ENCODE measurements at regions not wholly inside any gene's neighbourhood (a gene's known extent, or its start where the extent isn't known, plus 50 kb on each side); places are given as distances from the start of the nearest gene placed in this dataset.
"Not testable (repeated sequence)": the region's sequence is repeated elsewhere in the genome, so short reads cannot be mapped to it uniquely, and the experiment has no call there.

DNA sequence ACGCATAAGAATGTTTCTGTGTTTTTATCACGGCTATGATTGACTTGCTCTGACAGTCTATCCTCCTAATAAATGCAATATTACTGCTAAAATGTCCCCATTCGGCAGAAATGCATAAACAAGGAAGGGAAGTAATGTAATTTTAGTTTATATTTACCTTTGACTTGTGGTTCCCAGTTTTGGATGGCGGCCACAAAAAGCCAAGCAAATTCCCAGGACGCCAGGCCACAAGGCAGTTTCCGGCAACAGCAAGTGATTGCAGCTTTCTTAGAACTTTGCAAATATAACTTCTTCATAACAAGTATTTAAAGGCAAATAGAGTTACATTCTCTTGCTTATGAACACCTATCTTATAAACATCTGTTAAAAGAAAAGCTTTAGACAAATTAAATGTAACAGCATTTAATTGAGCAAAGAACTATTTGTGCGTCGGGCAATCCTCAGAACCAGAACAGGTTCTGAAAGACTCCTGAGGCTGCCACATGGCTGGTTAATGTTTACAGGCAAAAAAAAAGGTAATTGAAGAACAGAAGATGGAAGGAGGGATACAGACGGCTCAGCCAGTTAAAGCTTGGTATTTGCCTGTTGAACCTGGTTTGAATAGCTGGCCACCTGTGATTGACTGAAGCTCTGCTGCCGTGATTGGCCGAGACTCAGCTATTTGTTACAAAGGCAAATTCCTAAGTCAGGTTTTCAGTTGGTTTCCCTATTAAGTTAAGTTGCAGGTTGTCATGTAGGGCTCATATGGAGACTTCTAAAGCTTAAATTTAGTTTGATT, 80.8 kb downstream of the C21orf91 start:
- DNase-seq = no peak

DNA sequence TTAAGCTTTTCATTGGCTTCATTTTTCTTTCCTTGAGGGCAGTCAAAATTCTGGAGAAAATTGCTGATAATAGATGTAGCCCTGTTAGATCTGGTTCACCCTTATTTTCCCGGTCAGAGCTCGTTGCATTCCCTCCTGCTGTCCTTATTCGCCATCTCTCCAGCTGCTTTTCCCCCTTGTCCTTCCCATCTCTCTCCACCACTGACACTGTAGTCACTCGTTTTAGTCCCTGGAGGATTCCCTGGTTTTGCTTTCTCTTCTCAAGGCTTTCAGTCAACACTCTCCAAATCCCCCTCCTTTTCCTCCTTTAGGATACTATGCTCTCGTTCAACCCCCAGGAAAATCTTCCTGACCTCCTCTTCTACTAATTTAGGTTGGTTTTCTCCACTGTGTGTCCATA, 83.1 kb downstream of the C21orf91 start:
- no peak for DNase-seq

DNA sequence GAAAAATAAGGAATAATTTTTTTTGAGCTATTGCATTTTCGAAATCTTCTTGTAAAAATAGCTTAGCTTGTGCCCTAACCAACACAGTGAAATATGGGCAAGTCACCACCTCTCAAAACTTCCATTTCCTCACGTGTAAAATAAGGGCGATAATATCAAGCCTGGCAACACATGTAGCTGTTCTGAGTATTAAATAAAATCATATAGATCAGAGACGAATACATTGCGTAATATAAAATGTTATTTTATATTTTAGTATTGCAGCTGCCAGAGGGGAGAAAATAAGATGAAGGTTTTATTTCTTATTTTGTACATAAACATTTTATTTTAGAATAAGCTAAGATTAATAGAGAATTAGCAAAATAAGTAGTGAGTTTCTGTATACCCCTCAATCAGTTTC, 85.9 kb downstream of the C21orf91 start:
- no peak for DNase-seq

DNA sequence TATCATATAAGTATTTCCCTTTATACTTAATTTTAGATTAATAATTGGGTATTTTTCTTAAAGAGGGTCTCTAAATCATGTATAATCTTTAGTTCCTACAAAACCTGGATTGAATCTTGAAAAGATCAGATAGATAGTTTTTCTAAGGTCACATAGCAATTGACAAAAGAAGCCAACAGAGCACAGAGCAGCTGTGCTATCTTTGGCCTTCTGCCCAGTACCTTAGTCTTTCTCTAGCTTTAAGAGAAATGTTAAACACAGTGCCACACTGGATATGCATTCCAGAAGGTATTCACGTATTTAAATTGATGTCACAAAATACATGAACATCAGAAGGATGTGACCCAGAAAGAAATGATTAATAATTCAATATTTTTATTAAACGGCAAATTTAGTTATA, 86.8 kb downstream of the C21orf91 start:
- DNase-seq = no peak

DNA sequence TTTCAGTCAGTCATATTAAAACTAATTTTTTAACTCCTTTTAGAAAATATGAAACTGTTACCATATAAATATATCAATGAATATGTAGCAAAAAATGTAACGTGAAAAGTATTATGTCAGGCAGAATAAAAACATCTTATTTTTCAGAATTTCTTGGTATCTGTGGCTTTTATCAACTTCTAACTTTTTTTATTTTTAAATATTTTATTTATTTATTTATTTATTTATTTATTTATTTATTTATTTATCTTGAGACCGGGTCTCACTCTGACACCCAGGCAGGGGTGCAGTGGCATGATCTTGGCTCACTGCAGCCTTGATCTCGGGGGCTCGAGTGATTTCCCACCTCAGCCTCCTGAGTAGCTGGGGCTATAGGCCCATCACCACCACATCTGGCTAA, 87.6 kb downstream of the C21orf91 start:
- DNase-seq = no peak

DNA sequence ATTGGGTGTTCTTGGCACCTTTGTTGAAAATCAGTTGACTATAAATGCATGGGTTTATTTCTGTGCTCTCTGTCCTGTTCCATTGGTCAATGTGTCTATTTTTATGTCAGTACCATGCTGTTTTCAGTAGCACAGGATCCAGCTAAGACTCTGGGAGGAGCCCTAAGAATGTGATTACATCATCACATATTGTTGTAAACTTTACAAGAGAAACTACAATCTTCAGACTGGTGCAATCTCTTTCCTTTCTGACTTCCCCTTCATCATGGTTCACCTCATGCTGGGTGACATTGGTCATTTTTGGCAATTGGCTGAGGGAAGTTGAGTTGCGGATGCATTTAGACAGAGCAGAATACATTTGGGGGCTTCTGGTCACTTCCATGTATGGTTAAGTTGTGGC, 88.4 kb downstream of the C21orf91 start:
- no peak for DNase-seq

DNA sequence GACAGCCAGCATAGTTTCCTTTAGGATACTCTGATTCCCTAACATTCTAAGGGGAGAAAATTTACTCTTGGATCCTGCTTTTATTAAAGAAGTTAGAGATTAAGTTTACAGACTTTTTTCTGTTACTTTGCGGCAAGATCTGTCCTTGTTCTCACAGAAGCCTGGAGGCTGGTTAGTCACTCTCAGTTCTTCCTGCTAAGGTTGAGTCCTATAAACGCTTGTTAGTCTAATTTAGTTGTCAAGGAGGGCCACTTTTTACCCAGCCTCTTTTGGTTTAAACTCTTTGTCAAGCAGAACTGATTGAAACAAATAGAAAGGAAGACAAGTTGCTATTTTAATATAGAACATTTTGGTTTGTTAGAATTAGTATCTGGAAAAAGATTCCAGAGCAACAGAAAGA, 89.7 kb downstream of the C21orf91 start:
- no peak for DNase-seq

DNA sequence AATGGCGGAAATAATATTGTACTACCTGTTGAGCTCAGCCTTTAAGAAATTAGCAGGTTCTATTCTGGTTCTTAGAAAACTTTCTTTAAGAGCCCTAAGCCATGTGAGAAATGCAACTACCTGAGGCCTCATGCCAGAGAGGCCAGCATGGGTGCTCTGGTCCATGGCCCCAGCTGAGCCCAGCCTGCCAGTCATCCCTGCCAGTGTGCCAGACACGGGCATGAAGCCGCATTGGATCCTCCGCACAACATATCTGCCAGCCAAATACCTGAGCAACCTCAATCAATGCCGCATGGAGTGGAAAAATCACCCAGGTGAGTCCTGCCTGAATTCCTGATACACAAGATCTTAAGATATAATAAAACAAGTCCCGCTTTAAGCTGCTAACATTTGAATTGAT, 91.8 kb downstream of the C21orf91 start:
- no peak for DNase-seq

DNA sequence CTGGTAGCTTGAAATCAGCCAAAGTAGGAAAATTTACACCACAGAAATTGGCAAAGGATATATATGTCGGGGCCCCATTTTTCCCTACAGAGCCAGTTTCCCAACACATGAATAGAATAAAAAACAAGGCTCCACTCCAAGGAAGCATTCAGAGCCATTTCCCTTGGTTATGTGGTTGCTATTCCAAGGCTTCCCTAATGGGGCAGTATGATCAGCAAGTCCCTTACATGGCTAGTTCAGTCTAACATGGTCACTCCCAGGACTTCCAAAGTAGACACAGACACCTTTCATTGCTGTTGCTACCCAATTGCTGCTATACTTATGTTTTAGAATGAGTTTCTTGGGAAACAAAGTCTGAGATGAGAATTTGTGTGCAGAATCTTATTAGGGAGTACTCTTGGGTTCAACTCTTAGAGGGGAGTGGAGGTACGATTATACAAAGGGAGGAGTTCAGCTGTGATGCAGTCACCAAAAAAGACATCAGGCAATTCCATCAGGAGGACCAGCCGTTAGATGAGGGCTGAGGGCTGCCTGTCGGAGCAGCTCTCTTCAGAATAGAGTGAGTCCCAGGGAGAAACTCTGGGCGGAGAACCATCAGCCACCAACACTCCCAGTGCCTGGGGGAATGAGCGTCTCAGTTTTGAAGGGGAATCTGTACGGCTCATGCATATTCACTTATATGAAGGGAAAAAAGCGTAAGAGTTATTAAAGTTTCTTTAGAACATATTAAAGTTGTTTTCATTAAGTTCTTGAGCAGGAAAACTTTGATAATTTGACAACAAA, 92.9 kb downstream of the C21orf91 start:
- no peak for DNase-seq

DNA sequence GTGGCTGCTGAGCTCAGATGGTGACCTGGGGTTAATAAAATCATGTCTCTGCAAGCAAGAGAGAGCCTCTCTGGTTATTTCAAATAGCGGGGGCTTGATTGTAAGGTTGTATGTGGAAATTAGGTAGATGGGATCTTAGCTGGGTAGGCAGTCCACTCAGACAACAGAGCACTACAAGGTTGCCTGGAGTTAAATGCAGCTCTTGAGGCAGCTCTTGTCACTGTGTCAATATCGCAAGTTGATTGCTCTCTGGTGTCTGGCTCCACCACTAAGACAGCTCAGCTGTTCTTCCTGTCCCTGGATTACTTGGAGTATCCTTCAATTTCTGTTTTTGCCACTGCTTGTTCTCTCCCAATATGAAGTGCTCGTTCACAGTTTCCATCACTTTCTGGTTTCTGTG, 93.8 kb downstream of the C21orf91 start:
- no peak for DNase-seq

DNA sequence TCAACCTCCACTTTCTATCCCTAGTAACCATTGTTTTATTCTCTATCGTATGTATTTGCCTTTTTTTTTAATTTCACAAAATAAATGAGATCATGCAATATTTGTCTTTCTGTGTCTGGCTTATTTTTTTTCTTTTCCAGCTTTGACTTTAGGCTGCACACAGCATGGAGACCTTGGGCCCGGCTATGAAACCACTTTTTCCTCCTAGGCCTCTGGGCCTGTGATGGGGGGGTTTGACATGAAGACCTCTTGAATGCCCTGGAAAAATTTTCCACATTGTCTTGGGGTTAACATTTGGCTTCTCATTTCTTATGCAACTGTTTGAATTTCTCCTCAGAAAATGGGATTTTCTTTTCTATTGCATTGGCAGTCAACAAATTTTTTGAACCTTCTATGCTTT, 100.2 kb upstream of the BTG3 start:
- DNase-seq = no peak

DNA sequence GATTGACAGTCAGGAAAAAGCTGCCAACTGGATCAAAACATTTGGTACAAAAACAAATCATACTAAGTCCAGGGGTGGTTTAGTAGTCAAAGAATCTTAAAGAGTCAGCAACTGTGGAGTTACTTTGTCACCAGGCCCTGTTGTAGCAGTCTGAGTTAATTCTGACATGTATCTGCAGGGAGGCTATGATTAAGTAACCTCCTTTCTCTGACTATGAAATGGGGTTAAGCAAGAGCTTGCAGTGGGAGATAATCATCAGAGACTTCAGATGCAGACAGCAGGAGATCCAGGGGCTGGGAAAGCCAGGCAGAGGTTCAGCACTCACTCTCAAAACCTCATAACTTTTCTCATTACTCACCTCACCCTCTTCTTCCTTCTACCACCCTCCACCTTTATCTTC, 99.2 kb upstream of the BTG3 start:
- DNase-seq = no peak

DNA sequence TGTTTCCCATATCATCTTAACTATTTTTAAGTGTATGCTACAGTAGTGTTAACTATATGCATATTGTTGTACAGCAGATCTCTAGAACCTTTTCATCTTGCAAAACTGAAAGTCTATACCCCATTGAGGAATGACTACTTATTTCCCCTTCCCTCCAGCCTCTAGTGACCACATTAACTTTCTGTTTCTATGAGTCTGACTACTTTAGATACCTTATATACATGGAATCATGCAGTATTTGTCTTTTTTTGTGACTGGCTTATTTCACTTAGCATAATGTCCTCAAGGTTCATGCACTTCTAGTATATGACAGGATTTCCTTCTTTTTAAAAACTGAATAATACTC, 96.5 kb upstream of the BTG3 start:
- DNase-seq = no peak

DNA sequence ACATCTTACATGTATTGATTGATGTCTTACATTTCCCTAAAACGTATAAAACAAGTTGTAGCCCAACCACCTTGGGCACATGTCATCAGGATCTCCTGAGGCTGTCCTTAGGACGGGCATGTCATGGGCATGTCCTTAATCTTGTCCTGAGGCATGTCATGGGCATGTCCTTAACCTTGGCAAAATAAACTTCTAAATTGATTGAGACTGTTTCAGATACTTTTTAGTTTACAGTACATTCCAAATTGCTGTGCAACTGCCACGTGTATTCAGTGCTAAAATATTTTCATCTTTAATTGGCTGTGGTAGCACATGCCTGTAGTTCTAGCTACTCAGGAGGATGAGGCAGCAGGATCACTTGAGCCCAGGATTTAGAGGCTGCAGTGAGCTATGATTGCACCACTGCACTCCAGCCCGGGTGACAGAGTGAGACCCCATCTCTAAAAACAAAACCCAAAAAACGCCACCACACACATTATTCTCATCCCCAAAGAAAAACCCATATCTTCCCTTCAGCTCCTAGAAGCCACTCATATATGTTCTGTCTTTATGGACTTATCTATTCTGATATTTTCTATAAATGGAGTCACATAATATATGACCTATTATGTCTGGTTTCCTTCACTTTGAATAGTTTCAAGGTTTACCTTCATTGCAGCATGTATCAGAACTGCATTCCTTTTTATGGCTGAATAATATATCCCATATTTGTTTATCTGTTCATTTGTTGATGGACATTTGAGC, 96.0 kb upstream of the BTG3 start:
- no peak for DNase-seq

DNA sequence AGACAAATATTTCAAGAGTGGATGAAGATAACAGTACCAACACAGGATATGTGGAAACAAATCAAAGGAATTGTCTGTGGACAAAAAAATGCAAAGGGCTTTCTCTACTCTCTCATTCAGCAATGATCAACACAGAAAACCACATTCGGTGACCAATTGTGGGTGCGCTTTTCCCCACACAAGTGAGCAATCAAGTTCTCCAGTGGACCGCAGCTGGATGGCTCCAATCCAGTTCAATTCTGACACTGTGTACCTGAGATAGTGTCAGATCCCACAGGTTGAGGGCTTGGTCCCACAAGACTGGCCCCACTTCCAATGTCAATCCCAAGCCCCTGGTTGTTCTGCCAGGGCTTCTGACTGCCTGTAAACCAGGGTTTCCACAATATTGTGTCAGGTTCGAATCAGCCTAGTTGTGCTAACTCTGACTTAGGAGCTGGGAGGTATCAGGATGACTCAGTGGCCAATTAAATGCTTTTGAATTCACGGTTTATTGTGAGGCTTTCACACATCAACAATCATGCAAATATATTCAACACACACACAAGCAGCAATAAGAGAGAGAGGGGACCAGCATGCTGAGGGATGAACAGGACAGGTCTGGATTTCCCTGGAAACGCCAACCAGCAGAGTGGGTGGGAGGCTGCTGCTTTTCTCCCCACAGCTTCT, 87.0 kb upstream of the BTG3 start:
- no peak for DNase-seq

DNA sequence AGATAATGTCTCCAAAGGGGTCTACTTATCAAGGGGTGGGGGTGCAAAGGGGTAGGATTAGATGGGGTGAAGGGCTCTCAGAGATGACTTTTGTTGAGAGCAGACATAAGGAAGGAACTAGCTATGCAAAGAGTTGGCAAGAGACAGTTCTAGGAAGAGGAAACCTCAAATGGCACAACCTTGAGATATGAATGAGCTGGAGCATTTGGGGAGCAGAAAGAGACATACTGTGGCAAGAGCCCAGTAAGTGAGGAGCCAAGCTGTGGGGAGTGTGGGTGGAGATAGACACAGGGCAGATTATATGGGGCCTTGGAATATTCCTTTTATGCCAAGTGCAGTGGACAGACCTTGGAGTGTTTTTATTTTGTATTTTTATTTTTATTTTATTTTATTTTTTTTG, 84.8 kb upstream of the BTG3 start:
- DNase-seq = no peak

DNA sequence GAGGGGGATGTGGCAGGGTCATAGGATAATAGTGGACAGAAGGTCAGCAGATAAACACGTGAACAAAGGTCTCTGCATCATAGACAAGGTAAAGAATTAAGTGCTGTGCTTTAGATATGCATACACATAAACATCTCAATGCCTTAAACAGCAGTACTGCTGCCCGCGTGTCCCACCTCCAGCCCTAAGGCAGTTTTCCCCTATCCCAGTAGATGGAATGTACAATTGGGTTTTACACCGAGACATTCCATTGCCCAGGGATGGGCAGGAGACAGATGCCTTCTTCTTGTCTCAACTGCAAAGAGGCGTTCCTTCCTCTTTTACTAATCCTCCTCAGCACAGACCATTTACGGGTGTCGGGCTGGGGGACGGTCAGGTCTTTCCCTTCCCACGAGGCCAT, 81.7 kb upstream of the BTG3 start:
- DNase-seq = not testable (repeated sequence)

DNA sequence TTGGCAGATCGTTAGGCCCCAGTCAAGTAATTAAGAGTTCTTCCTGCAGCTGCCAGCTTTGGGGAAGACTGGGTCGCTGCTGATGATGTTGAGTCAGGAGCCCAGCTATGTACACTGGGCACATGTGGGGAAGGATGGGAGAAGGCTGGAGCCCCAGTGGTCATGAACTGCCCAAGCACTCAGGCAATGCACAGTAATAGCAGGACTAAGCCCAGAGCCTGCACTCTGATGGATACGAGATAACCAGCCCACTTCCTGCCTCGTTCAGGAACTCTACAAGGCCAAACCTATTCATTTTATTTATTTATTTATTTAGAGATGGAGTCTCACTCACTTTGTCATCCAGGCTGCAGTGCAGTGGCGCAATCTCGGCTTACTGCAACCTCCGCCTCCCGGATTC, 81.1 kb upstream of the BTG3 start:
- DNase-seq = no peak

DNA sequence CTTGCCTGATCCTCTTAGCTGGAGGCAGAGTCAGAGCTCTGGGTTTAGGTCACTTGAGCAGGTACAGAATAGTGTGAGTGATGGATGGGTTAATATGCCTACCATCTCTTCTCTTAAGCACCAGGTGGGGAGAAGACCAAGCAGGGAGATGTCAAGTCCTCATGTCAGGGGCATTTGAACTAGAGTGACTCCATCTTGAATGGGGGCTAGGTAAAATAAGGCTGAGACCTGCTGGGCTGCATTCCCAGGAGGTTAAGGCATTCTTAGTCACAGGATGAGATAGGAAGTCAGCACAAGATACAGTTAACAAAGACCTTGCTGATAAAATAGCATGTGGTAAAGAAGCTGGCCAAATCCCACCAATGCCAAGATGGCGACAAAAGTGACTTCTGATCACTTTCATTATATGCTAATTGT, 77.4 kb upstream of the BTG3 start:
- no peak for DNase-seq

DNA sequence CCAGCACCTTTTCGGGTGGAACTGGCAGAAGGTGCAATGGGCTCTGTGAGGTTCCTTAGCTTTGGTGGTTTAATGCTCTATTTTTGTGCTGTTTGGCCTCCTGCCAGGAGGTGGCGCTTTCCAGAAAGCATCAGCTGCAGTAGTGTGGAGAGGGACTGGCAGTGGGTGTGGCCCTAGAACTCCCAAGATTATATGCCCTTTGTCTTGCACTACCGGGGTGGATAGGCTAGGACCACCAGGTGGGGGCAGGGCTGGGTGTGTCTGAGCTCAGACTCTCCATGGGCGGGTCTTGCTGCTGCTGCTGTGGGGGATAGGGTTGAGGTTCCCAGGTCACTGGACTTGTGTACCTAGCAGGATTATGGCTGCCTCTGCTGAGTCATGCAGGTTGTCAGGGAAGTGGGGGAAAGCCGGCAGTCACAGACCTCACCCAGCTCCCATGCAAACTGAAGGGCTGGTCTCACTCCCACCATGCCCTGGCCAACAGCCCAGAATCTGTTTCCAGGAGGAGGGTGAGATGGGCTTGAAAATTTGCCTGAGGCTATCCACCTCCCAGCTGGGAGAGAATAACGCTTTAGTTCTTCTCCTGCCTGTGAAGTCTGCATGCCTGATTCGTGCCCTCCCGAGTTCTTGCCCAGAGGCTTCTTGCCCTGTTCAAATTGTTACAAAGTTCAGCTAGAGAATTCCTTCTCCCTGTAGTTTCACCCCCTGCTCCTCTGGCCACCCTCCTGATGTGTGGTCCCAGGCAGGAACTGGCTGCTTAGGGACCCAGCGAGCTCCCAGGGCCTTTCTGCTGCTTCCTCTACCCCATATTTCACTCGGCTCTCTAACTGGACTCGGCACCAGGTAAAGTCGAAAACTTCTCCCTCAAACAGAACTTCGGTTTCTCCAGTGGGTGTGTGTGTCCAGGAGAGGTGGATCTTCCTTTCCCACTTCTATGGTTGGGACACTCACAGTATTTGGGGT, 76.5 kb upstream of the BTG3 start:
- peak; percentile 49 for DNase-seq

DNA sequence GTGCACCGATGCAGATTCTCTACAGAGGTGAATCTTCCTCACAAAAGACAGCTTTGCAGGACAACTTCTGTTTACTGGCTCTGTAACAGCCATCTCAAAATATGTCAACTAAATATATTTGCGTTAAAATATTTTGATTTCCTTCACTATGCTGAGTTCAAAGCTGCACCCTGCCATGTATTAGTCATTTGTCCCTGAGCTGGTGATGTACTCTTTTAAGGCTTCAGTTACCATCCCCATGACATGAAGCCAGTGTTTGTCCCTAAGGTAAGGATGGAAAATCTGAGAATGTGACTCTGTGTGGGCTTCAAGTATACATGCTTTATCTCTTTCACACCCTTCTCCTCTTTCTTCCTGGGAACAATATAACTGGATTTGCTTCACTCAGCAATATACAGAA, 70.2 kb upstream of the BTG3 start:
- no peak for DNase-seq

DNA sequence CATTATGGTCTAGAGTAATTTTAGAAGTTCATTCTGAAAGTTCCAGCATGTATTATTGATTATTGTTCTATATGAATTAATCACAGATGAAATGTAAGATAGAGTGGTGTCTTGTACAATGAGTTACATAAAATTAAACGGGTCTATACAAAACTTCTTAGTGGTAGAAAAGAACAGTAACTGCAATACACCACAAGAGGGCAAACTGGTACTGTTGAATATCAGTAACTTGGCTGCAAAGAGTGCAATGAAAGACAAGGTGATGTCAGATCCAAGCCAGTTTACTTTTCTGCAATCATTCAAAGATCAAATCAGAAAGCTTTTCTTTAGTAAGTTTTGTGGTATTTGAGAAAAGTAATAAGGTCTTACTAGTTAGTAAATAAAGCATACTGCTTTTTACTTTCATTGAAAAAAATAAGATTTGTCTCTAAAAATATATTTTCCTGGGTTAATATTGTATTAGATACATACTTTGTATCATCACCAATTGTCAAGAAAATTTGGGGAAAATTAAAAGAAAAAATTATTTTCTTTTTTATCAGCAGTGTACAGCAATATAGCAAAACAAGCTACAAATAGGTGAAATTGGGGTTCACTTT, 66.4 kb upstream of the BTG3 start:
- no peak for DNase-seq

All from stimulated activated CD4-positive, alpha-beta T cell treated with anti-CD3 and anti-CD28 coated beads, Interleukin-12 subunit alpha, Interleukin-12 subunit beta, amount 100 ng/mL, for 4 hours (primary cell).